ENCODE measurements at regions not wholly inside any gene's neighbourhood (a gene's known extent, or its start where the extent isn't known, plus 50 kb on each side); places are given as distances from the start of the nearest gene placed in this dataset.

GRCh38 chr9:3047912-3048311, 204.0 kb upstream of the PUM3 start:
- Histone ChIP-seq H3K23me2 (ENCODE audit: insufficient read length, low read depth, low read length, poor library complexity, severe bottlenecking) (no peaks in the 10 kb centered on the region), H3K4me1 (ENCODE audit: insufficient read depth, low read length) (no peaks in the 10 kb centered on the region), H3K18ac (ENCODE audit: insufficient read length, low read depth, low read length) (no peak overlapping the region), H3K9me3 (ENCODE audit: control insufficient read depth, low read depth, low read length) (no peaks in the 10 kb centered on the region), H2BK5ac (ENCODE audit: insufficient read length, low read length) (no peak overlapping the region), H4K5ac (ENCODE audit: insufficient read length, low read depth, low read length) (no peak overlapping the region), H2BK15ac (ENCODE audit: low read depth, low read length) (no peak overlapping the region), H4K20me1 (ENCODE audit: control insufficient read depth, insufficient read depth, insufficient read length) (no peaks in the 10 kb centered on the region), H2AFZ (ENCODE audit: low read length) (no peak overlapping the region), H4K91ac (ENCODE audit: insufficient read length, low read depth, low read length) (no peak overlapping the region), H3T11ph (ENCODE audit: low read length) (no peak overlapping the region), H3K4ac (ENCODE audit: low read depth, low read length) (no peak overlapping the region), H3K9ac (ENCODE audit: extremely low read depth, insufficient read length, low read length) (no peak overlapping the region), H2BK12ac (ENCODE audit: insufficient read length, low read depth, low read length) (no peak overlapping the region), H3K4me2 (ENCODE audit: insufficient read depth, insufficient read length, low read length) (no peak overlapping the region), H3K27ac (ENCODE audit: insufficient read length, low read depth, low read length) (no peak overlapping the region), H3K79me2 (ENCODE audit: insufficient read depth, low read length) (no peaks in the 10 kb centered on the region), H3K56ac (ENCODE audit: insufficient read length, low read depth, low read length) (no peak overlapping the region), H2BK120ac (ENCODE audit: low read depth, low read length, poor library complexity, severe bottlenecking) (no peak overlapping the region), H4K8ac (replicated peaks; ENCODE audit: insufficient read length, low read depth, low read length) (no peak overlapping the region), H2BK20ac (ENCODE audit: low read depth, low read length, poor library complexity, severe bottlenecking) (no peak overlapping the region), H2AK5ac (ENCODE audit: insufficient read length, low read length) (no peak overlapping the region), H3K14ac (ENCODE audit: insufficient read depth, low read length) (no peak overlapping the region), H3K79me1 (ENCODE audit: insufficient read depth, low read depth, low read length, poor library complexity, severe bottlenecking) (no peaks in the 10 kb centered on the region), H3K23ac (ENCODE audit: insufficient read length, low read depth, low read length) (no peak overlapping the region), H3K27me3 (ENCODE audit: insufficient read depth, low read length) (no peaks in the 10 kb centered on the region)
- Mint-ChIP-seq H3K4me1 (peaks cover 0 to 2% of the 10 kb centered on the region in 2 experiments; a peak in 1 of 4 replicates), H3K27me3 (ENCODE audit: low read depth) (no peaks in the 10 kb centered on the region), H3K27ac (no peak overlapping the region), H3K9me3 (peaks cover 0 to 3% of the 10 kb centered on the region in 2 experiments; a peak in 2 of 5 replicates), H3K36me3 (ENCODE audit: insufficient read depth in 1 of 3, low read depth in 3 of 3) (no peaks in the 10 kb centered on the region), H3K4me3 (no peak overlapping the region)
- DNase-seq: no peak
- TF ChIP-seq CTCF (conservative IDR thresholded peaks at IDR 0.05): no peak
- no CpG with 5 or more reads among the region's 3 CpGs for WGBS (ENCODE audit: extremely low coverage, insufficient read length, low lambda C conversion rate)
